ENCODE measurements at regions not wholly inside any gene's neighbourhood (a gene's known extent, or its start where the extent isn't known, plus 50 kb on each side); places are given as distances from the start of the nearest gene placed in this dataset.
"Not testable (repeated sequence)": the region's sequence is repeated elsewhere in the genome, so short reads cannot be mapped to it uniquely, and the experiment has no call there.

DNA sequence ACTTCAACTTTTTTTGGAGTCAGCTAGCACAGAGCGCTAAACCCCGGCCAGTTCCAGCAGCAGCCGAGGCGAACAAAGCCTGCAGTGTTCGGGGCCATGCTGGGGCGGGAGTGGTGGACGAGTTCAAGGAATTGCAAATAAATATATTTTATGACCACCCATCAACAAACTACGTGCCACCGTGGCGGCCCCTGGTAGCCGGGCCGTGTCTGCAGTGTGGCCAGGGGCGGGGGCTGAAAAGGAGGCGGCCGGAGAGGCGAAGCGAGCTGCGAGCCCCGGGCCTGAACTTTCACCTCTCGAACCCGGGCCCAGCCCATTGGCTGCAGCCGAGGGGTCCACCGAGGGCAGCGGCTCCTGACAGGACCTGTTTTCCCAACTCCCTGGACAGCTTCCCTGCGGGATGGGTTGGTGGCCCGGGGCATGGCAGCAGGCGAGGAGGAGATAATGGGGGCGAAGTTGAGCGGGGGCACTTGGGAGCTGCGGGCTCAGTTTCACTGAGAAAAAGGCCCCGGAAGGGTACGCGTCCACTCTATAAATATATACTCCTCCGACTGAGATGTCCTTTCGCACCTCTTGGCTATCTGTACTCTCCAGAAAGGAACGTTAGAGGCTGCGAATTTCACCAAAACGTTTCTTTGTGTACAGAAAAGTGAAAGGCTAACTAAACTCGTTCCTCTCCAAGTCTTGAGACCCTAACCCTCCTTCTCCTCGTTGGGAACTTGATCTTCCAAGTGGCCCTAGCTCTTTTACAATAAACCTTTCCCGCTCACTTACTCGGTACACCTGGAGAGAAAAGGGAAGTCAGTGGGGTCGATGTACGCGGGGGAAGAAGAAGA lies 164.6 kb upstream of the PPP1R3A start:
- Histone ChIP-seq H3K36me3 (ENCODE audit: control insufficient read depth, insufficient read depth, low read length) (no peaks in the 10 kb centered on the region), H3K27ac (ENCODE audit: insufficient read depth, low read length) (no peak overlapping the region), H2AFZ (ENCODE audit: low read length) (no peak overlapping the region), H3K9ac (ENCODE audit: insufficient read depth, low read length) (no peak overlapping the region), H3K4me1 (ENCODE audit: control insufficient read depth, extremely low read depth, insufficient read depth, low read length) (no peaks in the 10 kb centered on the region), H3K27me3 (ENCODE audit: control insufficient read depth, insufficient read depth, low read length) (peaks cover 27% of the 10 kb centered on the region), H3K9me3 (ENCODE audit: control insufficient read depth, insufficient read depth, low read depth, low read length) (no peaks in the 10 kb centered on the region), H3K4me2 (ENCODE audit: extremely low read depth, insufficient read depth, low read length) (peak overlapping the region; percentile 96), H3K79me2 (ENCODE audit: control insufficient read depth, insufficient read depth, low read length) (no peaks in the 10 kb centered on the region), H4K20me1 (ENCODE audit: control insufficient read depth, extremely low read depth, insufficient read depth, low read length) (no peaks in the 10 kb centered on the region), H3K4me3 (replicated peaks in 1 of 4; ENCODE audit: control extremely low read depth in 1 of 4, insufficient read depth in 1 of 4, low read depth in 3 of 4, low read length in 4 of 4) (peak overlapping the region; percentile 38 to 65 (median 56))
- TF ChIP-seq, protein P1, sequence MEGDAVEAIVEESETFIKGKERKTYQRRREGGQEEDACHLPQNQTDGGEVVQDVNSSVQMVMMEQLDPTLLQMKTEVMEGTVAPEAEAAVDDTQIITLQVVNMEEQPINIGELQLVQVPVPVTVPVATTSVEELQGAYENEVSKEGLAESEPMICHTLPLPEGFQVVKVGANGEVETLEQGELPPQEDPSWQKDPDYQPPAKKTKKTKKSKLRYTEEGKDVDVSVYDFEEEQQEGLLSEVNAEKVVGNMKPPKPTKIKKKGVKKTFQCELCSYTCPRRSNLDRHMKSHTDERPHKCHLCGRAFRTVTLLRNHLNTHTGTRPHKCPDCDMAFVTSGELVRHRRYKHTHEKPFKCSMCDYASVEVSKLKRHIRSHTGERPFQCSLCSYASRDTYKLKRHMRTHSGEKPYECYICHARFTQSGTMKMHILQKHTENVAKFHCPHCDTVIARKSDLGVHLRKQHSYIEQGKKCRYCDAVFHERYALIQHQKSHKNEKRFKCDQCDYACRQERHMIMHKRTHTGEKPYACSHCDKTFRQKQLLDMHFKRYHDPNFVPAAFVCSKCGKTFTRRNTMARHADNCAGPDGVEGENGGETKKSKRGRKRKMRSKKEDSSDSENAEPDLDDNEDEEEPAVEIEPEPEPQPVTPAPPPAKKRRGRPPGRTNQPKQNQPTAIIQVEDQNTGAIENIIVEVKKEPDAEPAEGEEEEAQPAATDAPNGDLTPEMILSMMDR (conservative IDR thresholded peaks at IDR 0.05 in 1 of 2, IDR thresholded peaks at IDR 0.05 in 1 of 2; ENCODE audit: low read depth in 1 of 2, low read length in 2 of 2): no peak
- TF ChIP-seq EZH2 (IDR thresholded peaks at IDR 0.05; ENCODE audit: low read length, missing control alignments): no peak
- DNase-seq (ENCODE audit: low read depth in 2 of 2): no peak

DNA sequence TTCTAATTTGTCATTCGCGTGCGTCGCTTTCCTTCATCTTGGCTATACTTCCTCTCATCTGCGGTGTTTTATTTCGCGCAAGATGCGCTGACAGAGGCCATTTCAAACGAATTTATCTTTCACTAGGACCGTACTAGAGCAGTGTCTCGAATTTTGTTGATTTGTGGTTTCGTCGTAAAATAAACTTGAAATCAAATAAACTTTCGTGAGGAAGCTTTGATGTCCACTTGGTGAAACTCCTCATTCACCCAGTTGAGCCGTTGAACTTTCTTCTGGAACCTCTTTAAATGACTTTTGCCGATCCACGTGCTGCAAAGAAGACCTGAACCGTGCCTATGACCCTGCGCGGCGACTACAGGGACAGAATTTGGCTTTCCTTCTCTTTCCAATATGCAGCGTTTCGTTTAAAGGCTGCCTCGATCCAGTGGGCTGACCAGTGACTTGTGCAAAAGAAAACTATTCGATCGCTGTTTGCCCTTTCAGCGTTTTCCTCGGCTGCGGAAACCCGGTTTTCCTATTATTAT lies 163.9 kb upstream of the PPP1R3A start:
- Histone ChIP-seq H4K20me1 (ENCODE audit: control insufficient read depth, extremely low read depth, insufficient read depth, low read length) (no peaks in the 10 kb centered on the region), H3K4me1 (ENCODE audit: control insufficient read depth, extremely low read depth, insufficient read depth, low read length) (no peaks in the 10 kb centered on the region), H3K36me3 (ENCODE audit: control insufficient read depth, insufficient read depth, low read length) (no peaks in the 10 kb centered on the region), H3K4me2 (ENCODE audit: extremely low read depth, insufficient read depth, low read length) (peak overlapping the region; percentile 96), H3K79me2 (ENCODE audit: control insufficient read depth, insufficient read depth, low read length) (no peaks in the 10 kb centered on the region), H3K27ac (ENCODE audit: insufficient read depth, low read length) (no peak overlapping the region), H3K9ac (ENCODE audit: insufficient read depth, low read length) (no peak overlapping the region), H3K4me3 (replicated peaks in 1 of 4; ENCODE audit: control extremely low read depth in 1 of 4, insufficient read depth in 1 of 4, low read depth in 3 of 4, low read length in 4 of 4) (peak overlapping the region; percentile 38 to 65 (median 56)), H3K27me3 (ENCODE audit: control insufficient read depth, insufficient read depth, low read length) (peaks cover 22% of the 10 kb centered on the region), H2AFZ (ENCODE audit: low read length) (peak overlapping the region; percentile 63), H3K9me3 (ENCODE audit: control insufficient read depth, insufficient read depth, low read depth, low read length) (no peaks in the 10 kb centered on the region)
- no peak for TF ChIP-seq EZH2 (IDR thresholded peaks at IDR 0.05; ENCODE audit: low read length, missing control alignments)
- TF ChIP-seq, protein P1 (conservative IDR thresholded peaks at IDR 0.05 in 1 of 2, IDR thresholded peaks at IDR 0.05 in 1 of 2; ENCODE audit: low read depth in 1 of 2, low read length in 2 of 2): no peak
- peak; percentile 13 to 47 for DNase-seq (ENCODE audit: low read depth in 2 of 2)

DNA sequence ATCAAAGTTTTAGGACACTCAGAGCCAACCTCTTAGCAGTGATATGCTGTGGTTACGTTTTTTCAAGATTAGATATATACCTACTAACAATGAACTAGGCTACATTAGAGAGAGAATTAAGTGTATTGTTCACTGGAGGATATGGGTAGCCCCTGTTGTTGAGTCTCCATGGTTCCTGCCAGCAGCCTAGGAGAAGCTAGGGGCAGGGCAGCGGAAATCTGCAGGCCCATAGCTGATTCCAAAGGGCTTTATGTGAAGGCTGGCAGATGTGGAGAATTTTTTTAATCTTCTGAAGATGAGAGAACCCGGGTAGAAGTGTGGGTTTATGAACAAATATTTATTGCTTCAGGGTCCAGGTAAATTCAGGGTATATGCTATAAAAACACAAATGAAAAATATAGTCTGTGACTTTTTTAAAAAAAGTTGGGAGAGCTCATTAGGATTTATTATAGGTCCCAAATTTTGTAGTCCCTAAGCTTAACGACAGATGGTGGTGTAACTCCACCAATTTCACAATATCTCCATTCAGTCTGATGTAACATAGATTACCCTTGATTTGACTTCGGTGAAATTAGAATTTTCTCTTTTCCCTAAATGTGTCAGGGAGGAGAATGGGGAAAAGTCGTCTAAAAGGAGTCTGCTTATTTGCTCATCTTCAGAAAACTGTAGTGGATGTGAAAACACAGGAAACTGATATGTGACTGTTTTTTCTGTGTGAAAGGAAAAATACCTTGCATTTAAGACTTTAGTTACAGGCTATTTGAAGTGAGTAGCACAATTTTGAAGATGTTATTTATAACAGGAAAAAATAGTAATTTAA lies 163.0 kb upstream of the PPP1R3A start:
- no peaks in the 10 kb centered on the region for H3K9me3 ChIP-seq (ENCODE audit: control insufficient read depth, insufficient read depth, low read depth, low read length)
- no peak overlapping the region for H2AFZ ChIP-seq (ENCODE audit: low read length)
- no peaks in the 10 kb centered on the region for H3K36me3 ChIP-seq (ENCODE audit: control insufficient read depth, insufficient read depth, low read length)
- H3K9ac ChIP-seq (ENCODE audit: insufficient read depth, low read length): no peak overlapping the region
- DNase-seq (ENCODE audit: low read depth in 2 of 2): peak; percentile 57 to 89
- H3K4me2 ChIP-seq (ENCODE audit: extremely low read depth, insufficient read depth, low read length): peak overlapping the region; percentile 96
- H3K4me1 ChIP-seq (ENCODE audit: control insufficient read depth, extremely low read depth, insufficient read depth, low read length): no peaks in the 10 kb centered on the region
- H3K27me3 ChIP-seq (ENCODE audit: control insufficient read depth, insufficient read depth, low read length): peaks cover 21% of the 10 kb centered on the region
- H3K4me3 ChIP-seq (replicated peaks in 1 of 4; ENCODE audit: control extremely low read depth in 1 of 4, insufficient read depth in 1 of 4, low read depth in 3 of 4, low read length in 4 of 4): peak overlapping the region in 3 of 4 experiments; percentile 38 to 65 (median 56)
- TF ChIP-seq EZH2 (IDR thresholded peaks at IDR 0.05; ENCODE audit: low read length, missing control alignments): no peak
- TF ChIP-seq, protein P1 (conservative IDR thresholded peaks at IDR 0.05 in 1 of 2, IDR thresholded peaks at IDR 0.05 in 1 of 2; ENCODE audit: low read depth in 1 of 2, low read length in 2 of 2): peak; percentile 31 to 63
- no peaks in the 10 kb centered on the region for H3K79me2 ChIP-seq (ENCODE audit: control insufficient read depth, insufficient read depth, low read length)
- no peaks in the 10 kb centered on the region for H4K20me1 ChIP-seq (ENCODE audit: control insufficient read depth, extremely low read depth, insufficient read depth, low read length)
- no peak overlapping the region for H3K27ac ChIP-seq (ENCODE audit: insufficient read depth, low read length)

DNA sequence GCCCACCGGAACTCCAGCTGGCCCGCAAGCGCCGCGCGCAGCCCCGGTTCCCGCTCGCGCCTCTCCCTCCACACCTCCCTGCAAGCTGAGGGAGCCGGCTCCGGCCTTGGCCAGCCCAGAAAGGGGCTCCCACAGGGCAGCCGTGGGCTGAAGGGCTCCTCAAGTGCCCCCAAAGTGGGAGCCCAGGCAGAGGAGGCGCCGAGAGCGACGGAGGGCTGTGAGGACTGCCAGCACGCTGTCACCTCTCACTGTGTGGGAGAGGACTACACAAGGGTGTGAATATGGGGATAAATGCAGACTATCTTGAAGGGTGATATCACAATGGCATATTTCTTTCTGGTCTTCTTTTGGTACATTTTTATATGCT lies 158.3 kb upstream of the PPP1R3A start:
- H3K36me3 ChIP-seq (ENCODE audit: control insufficient read depth, insufficient read depth, low read length); H3K4me1 ChIP-seq (ENCODE audit: control insufficient read depth, extremely low read depth, insufficient read depth, low read length); DNase-seq (ENCODE audit: low read depth in 2 of 2); H2AFZ ChIP-seq (ENCODE audit: low read length); H3K27me3 ChIP-seq (ENCODE audit: control insufficient read depth, insufficient read depth, low read length); H3K9me3 ChIP-seq (ENCODE audit: control insufficient read depth, insufficient read depth, low read depth, low read length); H3K79me2 ChIP-seq (ENCODE audit: control insufficient read depth, insufficient read depth, low read length); H3K4me3 ChIP-seq (replicated peaks in 1 of 4; ENCODE audit: control extremely low read depth in 1 of 4, insufficient read depth in 1 of 4, low read depth in 3 of 4, low read length in 4 of 4); H4K20me1 ChIP-seq (ENCODE audit: control insufficient read depth, extremely low read depth, insufficient read depth, low read length); H3K27ac ChIP-seq (ENCODE audit: insufficient read depth, low read length); H3K4me2 ChIP-seq (ENCODE audit: extremely low read depth, insufficient read depth, low read length); H3K9ac ChIP-seq (ENCODE audit: insufficient read depth, low read length): not testable (repeated sequence)
